ENCODE measurements at regions not wholly inside any gene's neighbourhood (a gene's known extent, or its start where the extent isn't known, plus 50 kb on each side); places are given as distances from the start of the nearest gene placed in this dataset.

DNA sequence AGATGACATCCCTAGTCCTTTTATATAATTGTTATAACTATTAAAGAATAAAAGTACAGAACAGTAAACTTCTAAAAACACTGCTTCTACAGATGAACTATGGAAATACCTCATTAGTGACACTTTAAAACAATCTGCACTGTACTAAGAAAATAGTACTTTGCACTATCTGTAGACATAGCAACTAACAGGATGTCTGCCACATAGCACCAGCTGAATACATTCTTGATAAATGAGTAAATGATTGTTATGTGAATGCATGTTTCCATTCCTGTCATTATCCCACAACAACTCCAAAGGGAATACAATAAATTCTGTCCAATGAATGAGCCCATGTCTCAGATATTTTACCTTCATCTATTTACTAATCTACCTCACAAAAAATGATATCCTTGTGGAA is 115.3 kb upstream of the SLC35G4 start:
- TF ChIP-seq POLR2AphosphoS5 (IDR thresholded peaks at IDR 0.05; ENCODE audit: low read depth, low read length), result no peak
- no peak for TF ChIP-seq TAF1 (IDR thresholded peaks at IDR 0.05; ENCODE audit: low read depth, low read length)

All from GM12891 (cell line).